ENCODE measurements at regions not wholly inside any gene's neighbourhood (a gene's known extent, or its start where the extent isn't known, plus 50 kb on each side); places are given as distances from the start of the nearest gene placed in this dataset.

DNA sequence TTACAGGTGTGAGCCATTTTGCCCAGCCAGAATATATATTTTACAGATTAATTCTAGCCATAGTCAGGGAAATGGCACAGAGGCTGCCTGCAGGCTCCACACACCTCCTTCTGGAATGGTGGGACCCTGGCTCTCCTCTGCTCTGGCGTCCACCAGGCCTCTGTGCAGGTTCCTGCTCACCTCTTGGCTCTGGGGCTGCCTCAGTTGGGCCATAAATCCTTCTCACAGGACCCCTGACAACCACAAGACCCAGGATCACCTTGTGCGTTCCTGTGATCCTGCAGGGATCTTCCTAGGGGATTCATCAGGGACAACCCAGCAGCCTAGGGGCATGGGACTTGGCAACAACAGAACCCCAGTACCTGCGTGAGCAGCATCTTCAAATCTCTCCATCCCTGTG lies 93.0 kb upstream of the FSTL4 start:
- ATAC-seq: no peak

DNA sequence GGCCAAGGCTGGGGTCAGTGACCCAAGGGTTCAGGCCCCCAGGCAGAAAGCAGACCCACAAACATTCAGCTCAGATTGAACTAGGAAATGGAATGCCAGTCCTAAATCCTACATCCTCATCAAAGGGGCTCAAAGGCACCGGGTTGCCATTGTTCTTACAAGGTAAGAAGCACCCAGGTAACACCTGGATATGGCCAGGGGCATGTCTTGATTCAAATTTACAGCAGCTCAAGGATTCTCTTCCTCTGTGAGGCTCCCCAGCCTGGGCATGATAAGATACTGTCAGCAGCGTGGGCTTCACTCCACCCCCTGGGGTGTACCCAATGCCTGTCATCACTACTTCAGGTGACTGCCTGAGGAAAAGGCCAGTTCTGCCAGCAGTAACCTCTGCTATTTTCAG lies 92.1 kb upstream of the FSTL4 start:
- ATAC-seq: no peak

DNA sequence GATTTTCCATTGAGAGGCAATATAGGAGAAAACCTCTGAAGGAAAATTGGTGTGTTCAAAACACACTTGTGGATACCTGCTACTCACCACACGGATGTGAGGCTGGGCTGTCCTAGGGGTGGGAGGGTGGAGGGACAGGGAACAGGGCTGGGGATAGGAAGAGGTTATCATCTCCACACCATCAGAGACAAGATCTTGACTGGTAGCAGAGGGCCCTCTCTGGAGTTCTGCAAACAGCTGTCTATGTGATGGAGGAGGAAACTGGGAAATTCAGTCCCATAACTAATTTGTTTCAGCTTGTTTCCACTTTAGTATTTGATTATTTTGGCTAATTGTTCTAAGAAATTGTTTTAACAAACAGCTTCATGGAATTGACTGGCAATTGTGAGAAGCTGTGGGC lies 91.6 kb upstream of the FSTL4 start:
- no peak for ATAC-seq

DNA sequence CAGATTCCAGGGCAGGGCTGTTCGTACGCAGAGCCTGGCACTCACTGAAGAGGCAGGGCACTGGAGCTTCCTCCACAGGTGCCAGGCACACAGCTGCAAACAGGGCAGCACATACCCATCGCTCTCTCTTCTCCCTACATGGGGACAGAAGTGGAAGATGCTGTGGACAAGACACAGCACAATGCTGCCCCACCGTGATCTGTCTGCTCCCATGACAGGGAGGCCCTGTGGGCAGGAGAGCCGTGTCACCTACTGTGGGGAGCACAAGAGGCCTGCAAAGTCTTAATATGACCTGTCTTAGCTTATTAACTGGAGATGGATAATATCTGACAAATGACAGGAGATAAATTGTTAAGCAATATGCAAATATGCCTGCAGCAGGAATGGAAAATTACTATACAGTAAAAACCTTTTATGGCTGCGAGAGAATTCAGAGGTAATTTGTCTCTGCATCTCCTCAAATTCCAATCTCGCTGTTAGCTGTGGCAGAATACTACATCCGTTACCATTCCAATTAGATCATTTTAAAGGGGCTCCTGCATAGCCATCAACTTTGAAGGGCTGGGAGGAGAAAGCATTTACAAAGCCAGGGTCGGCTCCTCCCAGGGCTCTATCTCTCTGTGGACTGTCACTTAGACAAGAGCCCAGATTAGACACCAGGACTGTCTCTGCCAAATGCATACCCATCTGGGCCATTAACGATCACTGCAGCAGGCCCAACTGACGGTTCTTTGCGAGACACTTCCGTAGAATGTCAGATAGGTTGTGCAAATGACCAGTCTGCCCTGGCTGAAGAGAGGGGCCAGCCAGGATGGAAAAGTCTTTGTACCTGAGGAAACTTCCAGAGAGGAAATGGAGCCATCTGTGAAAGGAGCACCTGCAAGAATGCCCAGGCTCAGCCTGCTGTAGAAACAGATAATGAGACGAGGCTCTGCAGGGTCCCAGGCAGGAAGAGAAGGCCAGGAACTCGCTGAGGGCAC lies 90.7 kb upstream of the FSTL4 start:
- peak in 1 of 2 donors; percentile 17 for ATAC-seq

DNA sequence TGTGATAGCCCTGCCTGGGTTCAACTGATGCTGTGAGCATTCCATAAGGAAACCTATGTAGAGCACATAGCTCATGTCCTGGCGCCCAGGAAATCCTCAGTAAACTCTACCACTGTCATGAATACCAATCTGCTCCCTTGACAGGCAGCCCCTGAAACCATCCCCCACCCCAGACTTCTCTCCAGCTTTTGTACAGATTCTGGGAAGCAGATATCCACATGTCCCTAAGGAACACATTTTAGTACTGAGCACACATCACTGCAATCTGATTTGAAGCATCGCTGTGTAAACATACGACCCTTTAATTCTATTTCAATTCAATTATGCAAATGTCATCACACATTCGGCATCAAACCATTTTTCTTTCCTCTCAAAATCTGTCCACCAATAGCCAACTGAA lies 89.5 kb upstream of the FSTL4 start:
- ATAC-seq: no peak

DNA sequence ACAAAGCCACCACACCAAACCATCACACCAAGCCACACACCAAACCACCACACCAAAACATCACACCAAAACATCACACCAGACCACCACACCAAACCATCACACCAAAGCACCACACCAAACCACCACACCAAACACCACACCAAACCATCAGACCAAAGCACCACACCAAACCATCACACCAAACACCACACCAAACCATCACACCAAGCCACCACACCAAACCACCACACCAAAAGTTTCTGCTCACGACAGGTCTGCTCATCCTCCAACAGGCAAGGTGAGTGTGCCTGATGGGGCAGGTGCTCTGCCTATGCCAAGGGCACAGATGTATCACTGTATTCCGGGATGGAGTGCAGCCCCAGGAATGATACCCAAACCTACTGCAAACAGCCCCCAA lies 87.9 kb upstream of the FSTL4 start:
- no peak for ATAC-seq

DNA sequence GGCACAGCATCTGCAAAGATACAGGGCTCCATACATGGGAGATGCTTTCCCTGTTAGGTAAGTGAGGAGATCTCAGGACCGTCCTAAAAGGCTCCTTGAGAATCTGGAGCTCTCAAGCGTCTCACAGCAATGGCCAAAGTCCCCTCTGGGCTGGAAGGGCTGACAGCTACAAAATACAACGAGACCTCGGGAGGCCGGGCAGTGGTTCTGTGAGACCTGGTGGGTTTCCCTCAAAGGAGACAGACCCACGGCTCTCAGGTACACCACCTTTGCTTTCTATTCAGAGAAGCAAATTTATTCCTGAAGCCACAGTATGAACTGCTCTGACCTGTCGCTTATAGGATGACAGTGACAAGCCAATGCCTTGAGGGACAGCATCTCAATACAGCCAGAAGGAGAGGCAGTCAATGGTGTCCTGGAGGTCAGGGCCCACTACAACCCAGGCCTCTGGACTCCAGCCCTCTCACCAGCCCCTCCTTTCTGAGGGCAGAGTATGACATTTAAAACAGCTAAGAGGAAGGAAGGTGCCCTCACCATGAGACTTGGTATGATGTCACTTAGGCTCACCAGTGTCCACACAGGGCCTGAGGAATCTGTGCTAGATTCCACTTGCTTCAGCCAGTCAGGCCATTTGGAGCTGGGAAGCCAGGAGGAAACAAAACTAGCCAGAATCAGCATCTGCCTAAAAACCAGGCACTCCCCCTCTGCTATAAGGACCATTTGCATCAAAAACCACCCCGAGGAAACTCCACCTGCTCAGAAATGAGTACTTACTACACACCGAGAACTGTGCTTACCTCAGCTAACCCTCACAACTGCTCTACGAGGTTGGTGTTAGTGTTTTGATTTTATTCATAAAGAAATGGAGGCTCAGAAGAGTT lies 86.5 kb upstream of the FSTL4 start:
- peak; percentile 70 for ATAC-seq

DNA sequence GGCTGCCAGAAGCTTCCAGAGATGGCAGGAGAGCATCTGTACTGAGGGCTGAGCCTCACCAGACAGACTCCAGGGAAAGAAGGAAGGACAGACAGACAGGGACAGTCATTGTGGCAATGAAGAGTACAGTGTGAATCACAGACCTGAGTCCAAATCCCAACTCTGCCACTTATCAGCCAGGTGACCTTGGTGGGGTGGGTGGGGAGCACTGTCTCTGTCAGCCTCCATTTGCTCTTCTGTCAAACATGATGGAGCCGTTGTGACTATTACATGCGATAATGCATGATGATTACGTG lies 85.9 kb upstream of the FSTL4 start:
- no peak for ATAC-seq

DNA sequence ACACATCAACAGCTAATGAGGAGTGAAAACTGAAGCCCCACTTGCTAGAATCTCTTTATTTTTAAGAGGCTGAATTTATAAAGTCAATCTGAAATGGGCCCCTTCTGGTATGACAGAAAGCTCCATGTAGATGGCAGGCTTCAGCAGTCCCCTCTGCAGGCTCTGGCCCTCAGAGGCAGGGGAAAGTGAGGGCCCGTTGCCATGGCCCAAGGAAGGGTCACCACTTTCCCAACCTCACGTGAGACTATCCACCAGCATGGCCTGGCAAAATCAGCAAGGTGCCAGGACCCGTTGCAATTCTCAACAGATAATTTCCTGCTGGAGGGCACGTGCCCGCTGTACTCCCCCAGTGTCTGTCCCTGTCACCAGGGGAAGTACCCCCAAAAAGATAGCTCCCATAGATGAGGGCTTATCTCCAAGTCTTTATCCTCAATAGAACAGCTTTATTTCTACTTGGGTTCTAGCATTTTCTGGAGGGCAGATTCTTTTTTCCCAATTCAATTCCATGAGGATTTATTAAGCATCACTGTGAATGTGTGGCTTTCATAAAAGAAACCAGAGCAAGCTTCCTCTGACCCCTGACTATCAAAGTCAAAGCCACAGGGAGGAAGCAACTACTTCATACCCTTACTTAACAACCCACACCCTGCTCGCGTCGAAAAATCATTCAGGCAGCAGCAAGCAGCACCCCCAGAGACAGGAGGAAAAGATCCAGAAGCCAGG lies 85.4 kb upstream of the FSTL4 start:
- no peak for ATAC-seq

DNA sequence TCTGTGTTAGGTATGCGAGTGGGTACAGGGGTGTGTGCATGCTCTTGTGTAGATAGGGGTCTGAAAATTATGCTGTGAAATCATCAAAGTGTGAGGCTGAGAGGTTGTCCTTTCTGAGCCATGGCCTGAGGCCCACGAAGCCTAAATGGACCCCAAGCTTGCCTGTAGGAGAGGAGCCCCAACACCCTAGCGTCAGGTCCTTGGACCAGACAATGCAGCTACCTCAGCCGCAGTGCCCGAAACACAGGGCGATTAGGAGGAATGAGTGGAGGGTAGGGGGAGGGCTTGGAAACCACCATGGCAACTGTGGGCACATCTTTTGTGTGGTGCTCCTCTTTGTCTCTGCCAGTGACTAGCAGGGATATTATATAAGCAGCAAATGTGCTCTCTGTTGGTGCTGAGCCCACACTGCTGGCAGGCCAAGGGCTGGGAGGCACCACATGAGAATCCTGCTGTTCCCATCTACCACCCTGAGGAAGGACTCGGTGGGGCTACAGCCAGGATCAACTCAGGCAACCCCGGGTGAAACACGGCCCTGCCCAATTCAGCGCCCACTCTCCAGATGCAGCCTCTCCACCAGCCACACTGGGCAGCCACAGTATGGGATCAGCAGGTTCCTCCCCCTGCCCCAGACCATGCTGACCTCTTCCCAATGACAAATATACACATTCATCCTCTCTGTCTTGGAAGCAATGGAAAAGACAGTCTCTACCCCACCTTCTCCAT lies 84.6 kb upstream of the FSTL4 start:
- no peak for ATAC-seq

DNA sequence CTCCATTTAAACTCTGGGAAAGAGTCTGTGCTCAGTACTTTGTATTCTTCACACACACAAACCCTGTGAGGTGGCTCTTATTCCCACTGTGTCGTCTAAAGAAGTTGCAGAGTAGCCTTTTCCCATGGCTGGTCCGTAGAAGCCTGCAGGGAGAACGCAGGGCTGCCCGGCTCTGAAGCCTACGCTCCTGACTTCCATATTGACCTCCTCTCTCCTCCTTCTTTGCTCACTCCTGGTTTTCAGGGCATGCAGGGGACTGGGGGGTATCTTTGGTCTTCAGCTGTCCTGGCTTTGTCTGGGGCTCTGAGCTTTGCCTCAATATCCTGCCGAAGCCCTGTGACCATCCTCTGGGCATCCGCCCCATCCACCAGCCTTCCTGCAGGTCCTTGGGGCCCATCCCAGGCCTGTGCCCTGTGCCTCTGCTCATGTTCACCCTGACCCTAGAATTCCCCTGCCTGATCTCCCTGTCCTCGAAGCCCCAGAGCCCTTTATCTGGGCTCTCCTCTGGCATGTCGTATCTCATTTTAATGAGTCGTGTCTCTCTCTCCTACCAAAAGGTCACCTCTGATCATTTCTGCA lies 83.8 kb upstream of the FSTL4 start:
- ATAC-seq: no peak

DNA sequence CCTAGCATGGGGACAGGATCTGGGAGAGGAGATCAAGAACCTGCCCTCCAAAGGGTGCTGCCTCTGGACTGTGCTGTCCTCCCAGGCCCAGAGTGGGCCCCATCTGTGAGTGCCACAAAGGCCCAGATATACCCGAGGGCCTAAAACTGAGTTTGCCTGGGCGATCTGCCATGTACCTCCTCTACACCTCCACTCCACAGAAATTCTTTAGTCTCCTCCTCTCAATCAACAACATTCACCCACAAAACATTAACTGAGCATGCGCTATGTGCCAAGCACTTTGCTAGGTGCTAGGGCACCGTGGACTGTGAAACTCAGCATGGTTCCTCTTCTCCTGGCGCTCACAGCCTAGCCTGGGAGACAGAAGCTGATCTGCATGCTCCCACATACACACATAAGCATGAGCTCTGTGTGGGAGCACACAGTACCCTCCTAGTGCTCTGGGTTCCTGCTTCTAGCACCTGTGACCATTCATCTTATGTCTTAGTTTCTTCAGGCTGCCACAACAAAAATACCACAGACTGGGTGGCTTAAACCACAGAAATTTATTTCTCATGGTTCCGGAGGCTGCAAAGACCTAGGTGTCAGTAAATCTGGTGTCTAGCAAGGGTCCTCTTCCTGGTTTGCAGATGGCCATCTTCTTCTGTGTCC lies 82.0 kb upstream of the FSTL4 start:
- ATAC-seq: peak in 1 of 2 donors; percentile 18

DNA sequence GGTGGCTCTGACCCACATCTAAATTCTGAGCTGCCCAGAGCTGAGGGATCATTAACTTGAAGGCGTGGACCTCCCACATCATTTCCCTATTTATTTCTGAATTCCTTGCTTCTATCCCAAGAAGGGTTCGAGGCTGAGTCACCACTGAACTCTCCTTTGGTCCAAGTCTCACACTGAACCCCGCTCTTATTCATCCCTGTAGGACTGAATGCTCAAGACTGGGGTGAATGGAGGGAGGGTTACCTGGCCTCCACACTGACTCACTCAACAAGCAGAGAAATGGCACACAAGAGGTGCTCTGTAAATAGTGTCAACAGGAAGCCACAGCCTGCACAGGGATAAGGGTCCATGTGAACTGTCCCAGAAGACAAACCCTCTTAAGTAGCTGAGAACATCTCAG lies 79.1 kb upstream of the FSTL4 start:
- ATAC-seq: no peak

DNA sequence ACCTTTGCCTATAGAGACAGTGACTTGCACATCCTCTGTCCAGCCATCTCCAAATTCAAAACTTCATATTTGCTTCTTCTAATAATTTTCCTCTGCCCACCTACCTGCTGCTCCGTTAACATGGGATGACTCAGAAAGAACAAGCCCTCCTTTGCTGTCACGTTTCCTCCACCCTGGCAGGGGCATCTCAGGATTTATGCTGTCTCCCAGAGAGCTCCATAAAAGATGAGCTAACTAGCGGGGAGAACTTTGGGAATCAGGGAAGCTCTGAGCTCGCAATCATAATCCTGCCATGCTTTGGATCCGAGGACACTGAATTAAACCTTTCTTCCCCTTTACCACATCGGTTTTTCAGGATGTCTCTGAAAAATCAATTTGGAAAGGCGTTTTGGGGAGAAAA lies 78.4 kb upstream of the FSTL4 start:
- ATAC-seq: no peak

DNA sequence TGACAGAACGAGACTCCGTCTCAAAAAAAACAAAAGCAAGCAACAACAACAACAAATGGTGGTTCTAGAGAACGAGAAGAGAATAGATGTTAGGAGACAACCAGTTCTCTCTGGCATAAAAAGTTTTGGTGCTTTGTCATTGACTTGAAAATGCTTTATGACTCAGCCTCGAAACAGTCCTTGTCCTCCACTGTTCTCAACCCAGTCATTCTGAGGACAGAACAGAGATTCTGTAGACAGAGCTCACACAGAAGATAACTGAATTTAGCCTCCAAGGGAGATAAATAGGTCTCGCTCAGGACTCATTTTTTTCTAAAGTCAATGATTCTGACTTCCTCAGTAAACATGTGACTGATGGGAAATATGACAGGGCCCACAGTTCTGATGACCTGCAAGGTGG lies 76.0 kb upstream of the FSTL4 start:
- peak; percentile 66 to 73 for ATAC-seq

DNA sequence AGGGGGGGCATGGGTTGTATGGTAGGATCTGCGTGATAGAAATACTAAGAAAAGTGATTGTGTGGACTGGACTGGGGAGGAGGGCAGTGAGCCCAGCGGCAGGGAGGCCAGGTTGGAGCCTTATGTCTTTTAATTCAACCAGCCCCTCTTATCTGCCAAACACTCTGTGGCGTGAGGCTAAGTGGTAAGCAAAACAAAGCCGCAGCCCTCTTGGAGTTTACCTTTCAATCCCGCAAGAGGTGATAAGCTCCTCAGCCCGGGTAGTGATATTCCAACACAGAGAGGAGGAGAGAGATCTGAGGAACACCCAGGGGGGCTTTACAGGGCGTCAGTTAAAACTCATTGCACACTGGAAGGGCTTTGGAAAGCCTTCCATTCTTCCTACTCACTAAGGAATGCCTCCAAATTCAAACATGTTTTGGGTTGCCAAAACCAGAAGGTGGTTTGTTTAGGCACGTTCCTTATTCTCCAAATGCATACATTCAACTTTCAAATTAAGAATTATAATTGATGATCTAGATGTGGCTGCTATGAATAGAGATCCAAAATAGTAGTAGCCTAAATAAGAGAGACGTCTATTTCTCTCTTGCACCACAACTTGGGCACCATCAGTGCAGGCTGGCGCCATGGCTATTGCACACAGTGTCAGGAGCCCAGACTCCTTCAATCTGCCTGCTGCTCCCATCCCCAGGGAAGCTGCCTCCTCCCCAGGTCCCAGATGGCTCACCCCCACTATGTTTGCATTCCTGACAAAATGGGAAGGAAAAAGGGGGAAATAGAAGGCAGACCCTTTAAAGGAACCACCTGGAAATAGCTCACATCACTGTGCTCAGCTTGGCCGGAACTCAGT lies 75.1 kb upstream of the FSTL4 start:
- no peak for ATAC-seq

DNA sequence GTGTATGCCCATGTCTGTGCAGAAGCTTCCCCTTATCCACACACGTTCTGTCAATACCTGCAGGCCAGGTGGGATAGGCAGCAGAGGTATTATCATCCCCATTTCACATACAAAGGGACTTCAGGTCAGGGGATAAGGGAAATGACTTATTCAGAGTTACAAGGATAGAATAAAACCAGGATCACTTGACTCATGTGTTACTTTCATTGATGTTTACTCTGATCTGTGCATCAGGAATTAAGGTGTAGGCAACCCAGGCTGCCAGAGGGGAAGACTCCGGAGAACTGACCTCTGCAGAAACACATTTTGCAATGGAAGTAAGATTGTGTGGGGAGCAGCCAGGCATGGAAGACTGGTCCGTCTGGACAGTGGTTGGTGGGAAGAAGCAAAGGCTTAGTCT lies 74.2 kb upstream of the FSTL4 start:
- no peak for ATAC-seq

DNA sequence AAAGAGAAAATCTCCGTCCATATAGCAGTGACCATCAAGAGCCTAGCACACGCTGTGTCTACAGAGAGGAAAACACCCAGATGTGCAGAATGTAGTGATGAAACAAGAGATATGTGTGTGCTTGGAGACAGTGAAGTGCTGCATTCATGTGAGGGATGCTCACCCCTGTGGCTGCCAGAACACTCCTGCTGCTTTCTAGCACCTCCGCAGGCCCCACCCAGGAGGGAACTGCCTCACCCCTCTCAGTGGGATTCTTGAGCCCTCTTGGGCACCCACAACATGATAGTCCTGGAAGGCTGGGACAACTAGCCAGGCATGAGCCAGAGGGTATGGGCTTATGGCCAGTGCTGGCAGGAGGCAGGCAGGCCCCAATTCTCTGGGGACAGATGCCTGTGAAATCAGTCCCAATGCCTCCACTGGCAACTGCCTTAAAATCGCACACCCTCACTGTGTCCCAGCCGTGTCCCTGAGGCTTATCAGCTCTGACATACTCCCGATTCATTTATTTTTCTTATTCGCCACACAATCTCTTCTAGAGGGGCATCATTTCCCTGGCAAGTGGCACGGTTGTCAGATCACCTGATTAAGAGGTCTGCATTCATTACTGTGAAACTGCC lies 73.2 kb upstream of the FSTL4 start:
- ATAC-seq: no peak

DNA sequence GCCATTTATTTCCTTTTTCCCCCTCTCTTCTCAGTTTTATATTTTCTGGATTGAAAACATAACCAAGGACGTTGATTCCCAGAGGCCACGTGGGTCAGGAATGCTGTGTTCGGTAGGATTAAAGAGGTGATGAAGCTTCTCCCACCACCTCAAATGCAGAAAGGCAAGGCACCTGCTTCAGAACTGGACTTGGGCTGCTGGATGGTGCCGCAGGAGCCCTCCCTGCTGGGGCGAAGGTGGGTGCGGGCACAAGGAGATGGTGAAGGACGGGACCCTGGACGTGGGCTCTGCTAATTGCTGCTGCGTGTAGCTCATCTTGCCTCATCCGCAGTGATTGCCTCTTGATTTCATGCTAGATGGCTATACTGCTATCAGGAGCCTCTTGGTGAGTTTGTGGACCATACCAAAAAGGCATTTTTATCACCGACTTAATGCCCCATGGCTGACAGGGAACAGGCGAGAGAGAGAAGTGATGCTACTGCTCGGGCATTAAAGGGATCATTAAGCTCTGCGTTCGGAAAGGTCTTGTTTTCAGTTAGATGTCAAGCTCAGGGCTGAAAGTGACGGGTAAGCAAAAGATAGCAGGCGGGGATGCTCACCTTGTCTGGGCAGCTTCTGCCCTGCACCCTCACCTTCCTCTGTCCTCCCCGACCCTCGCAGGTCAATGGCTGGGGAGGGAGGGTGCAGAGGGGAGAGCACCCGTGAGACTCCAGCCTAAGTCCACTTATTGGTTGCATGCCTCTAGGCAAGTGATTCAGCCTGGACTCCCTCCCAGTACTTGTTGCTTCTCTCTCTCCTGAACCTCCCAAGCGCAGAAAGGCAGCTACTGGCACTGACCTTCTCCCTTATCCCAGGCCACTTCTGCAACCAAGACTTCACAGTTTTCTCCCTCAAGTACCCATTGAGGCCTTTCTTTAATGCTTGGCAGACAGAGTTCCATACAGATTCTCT lies 71.6 kb upstream of the FSTL4 start:
- no peak for ATAC-seq
